DOHH2 (cell line): ENCODE measurements at regions not wholly inside any gene's neighbourhood (a gene's known extent, or its start where the extent isn't known, plus 50 kb on each side); places are given as distances from the start of the nearest gene placed in this dataset.
"Not testable (repeated sequence)": the region's sequence is repeated elsewhere in the genome, so short reads cannot be mapped to it uniquely, and the experiment has no call there.

Experiments used
- H3F3A ChIP-seq: fragments of 200-600 bp; sonication (generic), shearing (Covaris generic); 2 replicates; pipeline ENCODE4 v1.6.0; 2016; ENCODE audit warnings: antibody characterized with exemption, mild to moderate bottlenecking; ENCODE audit not compliant: control insufficient read depth, insufficient read depth
- H3K27ac ChIP-seq: fragments of 200-600 bp; sonication (generic); 2 replicates; pipeline ENCODE4 v1.5.1; 2014; ENCODE audit warnings: low read depth, mild to moderate bottlenecking, low read length, moderate library complexity
- H3K27me3 ChIP-seq: fragments of 200-600 bp; sonication (generic); 2 replicates; pipeline ENCODE4 v1.6.1; 2014; ENCODE audit warnings: mild to moderate bottlenecking, low read length, mixed read lengths; ENCODE audit not compliant: control insufficient read depth
- H3K36me3 ChIP-seq: fragments of 200-600 bp; sonication (generic); 2 replicates; pipeline ENCODE4 v1.6.1; 2014; ENCODE audit warnings: mild to moderate bottlenecking, low read length, moderate library complexity, mixed read lengths; ENCODE audit not compliant: control insufficient read depth
- H3K4me1 ChIP-seq: fragments of 200-600 bp; sonication (generic); 2 replicates; pipeline ENCODE4 v1.6.1; 2014; ENCODE audit warnings: mild to moderate bottlenecking, low read length, mixed read lengths; ENCODE audit not compliant: control insufficient read depth
- H3K4me2 ChIP-seq: fragments of 200-600 bp; sonication (generic); 2 replicates; pipeline ENCODE4 v1.6.0; 2014; ENCODE audit warnings: mild to moderate bottlenecking, low read length, moderate library complexity
- H3K4me3 ChIP-seq: fragments of 200-600 bp; sonication (generic); 2 replicates; pipeline ENCODE4 v1.5.1; 2014; ENCODE audit warnings: mild to moderate bottlenecking, low read length, mixed read lengths
- H3K79me2 ChIP-seq: fragments of 200-600 bp; sonication (generic); 2 replicates; pipeline ENCODE4 v1.6.1; 2014; ENCODE audit warnings: mild to moderate bottlenecking, low read length, mixed read lengths; ENCODE audit not compliant: control insufficient read depth
- H3K9me2 ChIP-seq: fragments of 200-600 bp; sonication (generic); replicated peaks from 2 replicates; pipeline ENCODE4 v1.6.1; 2014; ENCODE audit warnings: mild to moderate bottlenecking, low read length, mixed read lengths; ENCODE audit not compliant: control insufficient read depth
- H3K9me3 ChIP-seq: fragments of 200-600 bp; sonication (generic); 2 replicates; pipeline ENCODE4 v1.6.1; 2014; ENCODE audit warnings: antibody characterized with exemption, low read length, mixed read lengths; ENCODE audit not compliant: control insufficient read depth, insufficient read depth
- H4K20me1 ChIP-seq: fragments of 200-600 bp; sonication (generic); 2 replicates; pipeline ENCODE4 v1.6.0; 2014; ENCODE audit warnings: low read depth, mild to moderate bottlenecking, antibody characterized with exemption, low read length, moderate library complexity; ENCODE audit not compliant: control insufficient read depth, insufficient read depth
- EZH2phosphoT487 ChIP-seq: fragments of 200-600 bp; sonication (generic); IDR thresholded peaks from 2 replicates; pipeline ENCODE4 v1.6.1; 2017; ENCODE audit warnings: borderline replicate concordance, mild to moderate bottlenecking, antibody characterized with exemption, low read length, moderate library complexity, mixed read lengths
- TF ChIP-seq, protein P1 (sequence below): fragments of 200-600 bp; sonication (generic); IDR thresholded peaks from one replicate; pipeline ENCODE4 v1.5.1; 2014; ENCODE audit warnings: antibody characterized with exemption, mild to moderate bottlenecking, low read depth, low read length; ENCODE audit not compliant: poor library complexity, severe bottlenecking

DNA sequence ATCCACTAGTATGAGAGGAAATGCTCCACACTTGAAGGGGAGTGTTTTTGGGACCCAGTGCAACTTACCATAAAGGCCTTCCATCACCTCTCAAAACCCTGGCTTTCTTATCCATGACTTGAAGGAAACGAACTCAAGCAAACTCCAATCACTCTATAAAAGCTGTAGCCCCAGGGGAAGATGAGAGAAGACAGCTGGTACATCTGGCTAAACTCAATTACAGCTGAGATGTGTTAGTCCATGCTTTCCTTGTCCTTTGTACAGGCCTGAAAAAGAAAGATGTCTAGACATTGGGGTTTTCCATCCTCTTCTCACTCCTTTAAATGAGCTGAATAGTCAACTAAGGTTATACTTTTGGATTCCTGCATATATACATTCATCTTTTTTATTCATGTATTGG is 89.5 kb upstream of the ANKRD30A start:
- Histone ChIP-seq H3K79me2 (no peaks in the 10 kb centered on the region), H3K27ac (no peak overlapping the region), H3K4me1 (no peaks in the 10 kb centered on the region), H3F3A (no peaks in the 10 kb centered on the region), H3K9me3 (no peaks in the 10 kb centered on the region), H3K4me3 (no peak overlapping the region), H3K4me2 (no peak overlapping the region), H4K20me1 (no peaks in the 10 kb centered on the region), H3K9me2 (no peaks in the 10 kb centered on the region), H3K27me3 (no peaks in the 10 kb centered on the region), H3K36me3 (no peaks in the 10 kb centered on the region)
- TF ChIP-seq, protein P1, sequence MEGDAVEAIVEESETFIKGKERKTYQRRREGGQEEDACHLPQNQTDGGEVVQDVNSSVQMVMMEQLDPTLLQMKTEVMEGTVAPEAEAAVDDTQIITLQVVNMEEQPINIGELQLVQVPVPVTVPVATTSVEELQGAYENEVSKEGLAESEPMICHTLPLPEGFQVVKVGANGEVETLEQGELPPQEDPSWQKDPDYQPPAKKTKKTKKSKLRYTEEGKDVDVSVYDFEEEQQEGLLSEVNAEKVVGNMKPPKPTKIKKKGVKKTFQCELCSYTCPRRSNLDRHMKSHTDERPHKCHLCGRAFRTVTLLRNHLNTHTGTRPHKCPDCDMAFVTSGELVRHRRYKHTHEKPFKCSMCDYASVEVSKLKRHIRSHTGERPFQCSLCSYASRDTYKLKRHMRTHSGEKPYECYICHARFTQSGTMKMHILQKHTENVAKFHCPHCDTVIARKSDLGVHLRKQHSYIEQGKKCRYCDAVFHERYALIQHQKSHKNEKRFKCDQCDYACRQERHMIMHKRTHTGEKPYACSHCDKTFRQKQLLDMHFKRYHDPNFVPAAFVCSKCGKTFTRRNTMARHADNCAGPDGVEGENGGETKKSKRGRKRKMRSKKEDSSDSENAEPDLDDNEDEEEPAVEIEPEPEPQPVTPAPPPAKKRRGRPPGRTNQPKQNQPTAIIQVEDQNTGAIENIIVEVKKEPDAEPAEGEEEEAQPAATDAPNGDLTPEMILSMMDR, result no peak
- no peak for TF ChIP-seq EZH2phosphoT487

- H3K9me3 ChIP-seq, result no peaks in the 10 kb centered on the region
These were observed 109.9 kb upstream of the ANKRD30A start for GRCh38 chr10:37015498-37015897.

DNA sequence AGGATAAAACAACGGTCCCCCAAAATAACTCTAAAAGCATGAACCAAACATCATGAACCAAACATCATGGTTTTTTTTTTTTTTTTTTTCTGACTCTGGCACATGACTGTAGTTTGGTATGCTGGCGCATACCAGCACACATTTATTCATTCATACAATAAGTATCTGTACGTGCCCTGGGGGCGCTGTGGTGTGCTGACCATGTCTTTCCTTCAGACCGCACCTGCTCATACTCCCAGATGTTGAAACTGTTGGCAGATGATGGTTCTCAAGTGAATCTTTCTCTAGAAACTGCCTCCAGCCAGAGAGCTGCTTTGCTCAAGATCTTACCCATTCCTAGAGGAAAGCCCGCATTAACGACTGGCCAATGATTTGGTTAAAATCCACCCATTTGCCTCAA is 114.7 kb upstream of the ANKRD30A start:
- Histone ChIP-seq H4K20me1 (no peaks in the 10 kb centered on the region), H3K36me3 (no peaks in the 10 kb centered on the region), H3K27ac (no peak overlapping the region), H3K9me2 (no peaks in the 10 kb centered on the region), H3K4me2 (no peak overlapping the region), H3K4me3 (no peak overlapping the region), H3K27me3 (no peaks in the 10 kb centered on the region), H3F3A (no peaks in the 10 kb centered on the region), H3K4me1 (no peaks in the 10 kb centered on the region), H3K9me3 (no peaks in the 10 kb centered on the region), H3K79me2 (no peaks in the 10 kb centered on the region)
- TF ChIP-seq, protein P1, result no peak

More at GRCh38 chr10:37015498-37015897, 109.9 kb upstream of the ANKRD30A start:
- H3K4me3 ChIP-seq, result no peak overlapping the region
- H3K9me2 ChIP-seq, result no peaks in the 10 kb centered on the region
- no peaks in the 10 kb centered on the region for H4K20me1 ChIP-seq
- no peaks in the 10 kb centered on the region for H3K4me1 ChIP-seq
- H3K36me3 ChIP-seq, result no peaks in the 10 kb centered on the region
- no peaks in the 10 kb centered on the region for H3K27me3 ChIP-seq
- H3K27ac ChIP-seq, result no peak overlapping the region
- no peaks in the 10 kb centered on the region for H3F3A ChIP-seq
- H3K4me2 ChIP-seq, result no peak overlapping the region
- no peaks in the 10 kb centered on the region for H3K79me2 ChIP-seq
- TF ChIP-seq, protein P1, result no peak
- no peak for TF ChIP-seq EZH2phosphoT487

DNA sequence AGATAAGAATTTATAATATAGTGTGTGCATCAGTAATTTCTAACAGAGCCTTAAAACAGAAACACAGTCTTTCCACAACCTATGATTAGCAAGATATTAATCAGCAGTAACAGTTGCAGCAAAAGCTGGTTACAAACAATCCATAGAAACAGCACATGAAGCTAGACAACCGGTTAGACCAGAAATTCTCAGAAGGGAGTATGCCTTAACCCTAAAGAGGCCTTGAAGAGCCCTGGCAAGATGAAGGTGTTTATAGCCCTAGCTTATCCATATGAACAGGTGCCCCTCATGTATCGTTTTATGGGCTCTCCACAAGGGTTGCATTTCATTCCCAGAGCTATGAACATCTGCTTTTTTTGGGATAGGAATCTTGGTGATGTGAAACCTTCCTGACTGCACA is 117.1 kb upstream of the ANKRD30A start:
- not testable (repeated sequence) for H3K27ac ChIP-seq, H3K79me2 ChIP-seq, H3K9me2 ChIP-seq, H3K4me3 ChIP-seq, H3K4me2 ChIP-seq, H3K9me3 ChIP-seq, H3K27me3 ChIP-seq, H3F3A ChIP-seq, H3K4me1 ChIP-seq, H4K20me1 ChIP-seq, H3K36me3 ChIP-seq
